ENCODE measurements at regions not wholly inside any gene's neighbourhood (a gene's known extent, or its start where the extent isn't known, plus 50 kb on each side); places are given as distances from the start of the nearest gene placed in this dataset.

DNA sequence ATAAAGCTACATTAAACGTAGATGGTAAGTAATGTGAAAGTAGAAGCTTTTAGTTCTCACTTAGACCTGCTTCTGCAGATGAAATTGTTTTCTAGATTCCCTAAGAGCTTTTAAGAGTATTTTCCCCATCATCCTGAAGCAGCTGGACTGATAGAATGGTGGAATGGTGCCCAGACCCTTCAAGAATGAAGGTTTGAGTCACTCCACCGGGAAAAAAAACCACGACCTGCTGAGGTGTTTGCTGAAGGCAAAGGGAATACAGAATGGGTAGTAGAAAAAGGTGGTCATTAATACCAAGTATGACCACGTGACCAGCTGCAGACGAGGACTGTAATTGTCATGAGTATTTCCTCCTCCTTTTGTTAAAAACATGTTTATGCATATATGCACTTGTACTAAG, 79.2 kb upstream of the PTPRZ1 start:
- DNase-seq (ENCODE audit: low spot score): no peak
- H3K4me1 ChIP-seq (ENCODE audit: control insufficient read depth in 1 of 2, low read depth in 2 of 2): no peaks in the 10 kb centered on the region
- H3K27me3 ChIP-seq (replicated peaks; ENCODE audit: insufficient read depth): no peaks in the 10 kb centered on the region
- H3K36me3 ChIP-seq: no peaks in the 10 kb centered on the region
- no peak for ATAC-seq (ENCODE audit: insufficient number of reproducible peaks, low FRiP score, low read depth)
- no peaks in the 10 kb centered on the region for H3K9me3 ChIP-seq
- no peak overlapping the region for H3K4me3 ChIP-seq
- H3K27ac ChIP-seq: no peak overlapping the region
- TF ChIP-seq, protein P1, sequence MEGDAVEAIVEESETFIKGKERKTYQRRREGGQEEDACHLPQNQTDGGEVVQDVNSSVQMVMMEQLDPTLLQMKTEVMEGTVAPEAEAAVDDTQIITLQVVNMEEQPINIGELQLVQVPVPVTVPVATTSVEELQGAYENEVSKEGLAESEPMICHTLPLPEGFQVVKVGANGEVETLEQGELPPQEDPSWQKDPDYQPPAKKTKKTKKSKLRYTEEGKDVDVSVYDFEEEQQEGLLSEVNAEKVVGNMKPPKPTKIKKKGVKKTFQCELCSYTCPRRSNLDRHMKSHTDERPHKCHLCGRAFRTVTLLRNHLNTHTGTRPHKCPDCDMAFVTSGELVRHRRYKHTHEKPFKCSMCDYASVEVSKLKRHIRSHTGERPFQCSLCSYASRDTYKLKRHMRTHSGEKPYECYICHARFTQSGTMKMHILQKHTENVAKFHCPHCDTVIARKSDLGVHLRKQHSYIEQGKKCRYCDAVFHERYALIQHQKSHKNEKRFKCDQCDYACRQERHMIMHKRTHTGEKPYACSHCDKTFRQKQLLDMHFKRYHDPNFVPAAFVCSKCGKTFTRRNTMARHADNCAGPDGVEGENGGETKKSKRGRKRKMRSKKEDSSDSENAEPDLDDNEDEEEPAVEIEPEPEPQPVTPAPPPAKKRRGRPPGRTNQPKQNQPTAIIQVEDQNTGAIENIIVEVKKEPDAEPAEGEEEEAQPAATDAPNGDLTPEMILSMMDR (IDR thresholded peaks at IDR 0.05): no peak

DNA sequence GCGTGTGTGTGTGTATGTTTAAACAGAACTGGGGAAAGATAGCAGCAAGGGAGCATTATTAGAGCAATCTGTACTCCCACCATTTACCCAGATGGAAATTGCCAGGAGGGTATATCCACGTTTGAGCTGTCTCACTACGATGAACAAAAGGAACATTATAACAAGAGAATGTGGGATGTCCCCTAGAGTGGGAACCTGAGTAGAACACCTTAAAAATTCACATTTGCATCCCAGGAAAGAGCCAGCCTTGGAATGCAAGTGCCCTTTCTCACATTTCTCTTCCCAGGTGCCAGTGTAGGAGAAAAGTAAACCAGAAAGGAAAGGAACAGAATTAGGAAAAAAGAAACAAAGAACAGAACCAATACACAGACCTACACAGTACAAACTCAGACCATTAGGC, 95.3 kb upstream of the PTPRZ1 start:
- ATAC-seq (ENCODE audit: insufficient number of reproducible peaks, low FRiP score, low read depth) (no peak), DNase-seq (ENCODE audit: low spot score) (no peak)
- no peaks in the 10 kb centered on the region for H3K27me3 ChIP-seq (replicated peaks; ENCODE audit: insufficient read depth)
- H3K27ac ChIP-seq: no peak overlapping the region
- TF ChIP-seq, protein P1 (IDR thresholded peaks at IDR 0.05): no peak
- H3K9me3 ChIP-seq: no peaks in the 10 kb centered on the region
- H3K36me3 ChIP-seq: no peaks in the 10 kb centered on the region
- H3K4me1 ChIP-seq (ENCODE audit: control insufficient read depth in 1 of 2, low read depth in 2 of 2): no peaks in the 10 kb centered on the region
- no peak overlapping the region for H3K4me3 ChIP-seq

DNA sequence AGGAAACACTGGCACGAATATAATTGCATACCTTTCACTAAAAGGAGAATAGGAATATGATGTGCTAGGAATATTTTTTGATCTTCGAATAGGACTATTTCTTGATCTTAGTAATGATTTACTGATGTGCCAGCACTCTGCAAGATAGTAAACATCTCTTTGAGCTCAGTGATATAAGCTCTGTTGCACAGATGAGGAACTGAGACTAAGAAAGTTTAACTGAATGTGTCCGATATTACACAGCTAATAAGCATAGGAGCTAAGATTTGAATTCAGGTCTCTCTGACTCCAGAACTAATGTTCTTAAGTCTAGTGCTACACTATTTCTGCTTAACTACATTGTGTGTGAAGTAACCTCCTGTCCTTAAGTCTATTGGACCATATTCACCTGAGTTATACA, 98.4 kb upstream of the PTPRZ1 start:
- ATAC-seq (ENCODE audit: insufficient number of reproducible peaks, low FRiP score, low read depth) (no peak), DNase-seq (ENCODE audit: low spot score) (no peak)
- no peaks in the 10 kb centered on the region for H3K36me3 ChIP-seq
- H3K27me3 ChIP-seq (replicated peaks; ENCODE audit: insufficient read depth): no peaks in the 10 kb centered on the region
- H3K4me3 ChIP-seq: no peak overlapping the region
- no peaks in the 10 kb centered on the region for H3K4me1 ChIP-seq (ENCODE audit: control insufficient read depth in 1 of 2, low read depth in 2 of 2)
- H3K9me3 ChIP-seq: no peaks in the 10 kb centered on the region
- TF ChIP-seq, protein P1 (IDR thresholded peaks at IDR 0.05): no peak
- no peak overlapping the region for H3K27ac ChIP-seq

DNA sequence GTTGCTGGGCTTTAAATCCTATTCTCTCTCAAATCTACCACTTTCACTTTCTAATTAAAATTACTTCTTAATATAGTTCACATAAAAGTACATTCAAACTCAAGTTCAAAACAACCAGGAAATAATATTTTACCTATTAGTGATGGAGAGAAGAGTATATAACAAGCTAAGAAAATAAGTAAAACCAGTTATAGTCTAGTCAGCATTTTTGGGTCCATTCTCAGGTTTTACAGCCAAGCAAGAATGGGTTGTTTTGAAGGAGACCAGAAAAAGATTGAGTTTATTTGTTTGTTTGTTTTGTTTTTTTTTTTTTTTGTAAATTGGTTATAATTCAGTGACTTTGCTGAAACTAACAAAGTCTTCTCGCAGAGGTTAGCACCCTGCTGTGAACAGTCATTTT, 106.3 kb upstream of the PTPRZ1 start:
- no peaks in the 10 kb centered on the region for H3K36me3 ChIP-seq
- H3K27me3 ChIP-seq (replicated peaks; ENCODE audit: insufficient read depth): no peaks in the 10 kb centered on the region
- no peak overlapping the region for H3K4me3 ChIP-seq
- DNase-seq (ENCODE audit: low spot score) (no peak), ATAC-seq (ENCODE audit: insufficient number of reproducible peaks, low FRiP score, low read depth) (no peak)
- H3K4me1 ChIP-seq (ENCODE audit: control insufficient read depth in 1 of 2, low read depth in 2 of 2): no peaks in the 10 kb centered on the region
- H3K27ac ChIP-seq: no peak overlapping the region
- TF ChIP-seq, protein P1 (IDR thresholded peaks at IDR 0.05): no peak
- H3K9me3 ChIP-seq: no peaks in the 10 kb centered on the region

DNA sequence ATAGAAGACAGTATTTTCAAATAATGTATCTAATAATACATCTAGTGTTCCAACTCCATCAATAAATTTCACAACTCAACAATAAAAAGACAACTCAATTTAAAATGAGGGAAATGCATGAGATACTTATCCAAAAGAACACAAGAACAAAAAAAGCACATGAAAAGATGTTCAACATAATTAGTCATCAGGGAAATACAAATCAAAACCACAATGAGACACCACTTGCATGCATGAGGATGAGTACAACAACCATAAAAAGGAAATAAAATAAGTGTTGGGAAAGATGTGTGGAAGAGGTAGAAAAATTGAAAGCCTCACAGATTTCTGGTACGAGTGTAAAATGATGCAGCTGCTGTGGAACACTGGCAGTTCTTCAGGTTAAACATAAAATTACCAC, 111.6 kb upstream of the PTPRZ1 start:
- no peaks in the 10 kb centered on the region for H3K36me3 ChIP-seq
- H3K4me1 ChIP-seq (ENCODE audit: control insufficient read depth in 1 of 2, low read depth in 2 of 2): no peaks in the 10 kb centered on the region
- no peak for ATAC-seq (ENCODE audit: insufficient number of reproducible peaks, low FRiP score, low read depth)
- DNase-seq (ENCODE audit: low spot score): no peak
- TF ChIP-seq, protein P1 (IDR thresholded peaks at IDR 0.05): no peak
- no peaks in the 10 kb centered on the region for H3K9me3 ChIP-seq
- H3K27ac ChIP-seq: no peak overlapping the region
- H3K4me3 ChIP-seq: no peak overlapping the region
- no peaks in the 10 kb centered on the region for H3K27me3 ChIP-seq (replicated peaks; ENCODE audit: insufficient read depth)
